GM19240 (cell line): ENCODE measurements at regions not wholly inside any gene's neighbourhood (a gene's known extent, or its start where the extent isn't known, plus 50 kb on each side); places are given as distances from the start of the nearest gene placed in this dataset.
"Not testable (repeated sequence)": the region's sequence is repeated elsewhere in the genome, so short reads cannot be mapped to it uniquely, and the experiment has no call there.

ENCODE experiments used
- DNase-seq: peaks from one replicate; pipeline ENCODE4 v3.0.0; 2011; ENCODE audit warnings: low spot score; ENCODE audit not compliant: insufficient read length

- no peak for DNase-seq
Measured at GRCh38 chr9:84502066-84502465, 161.5 kb upstream of the SLC28A3 start.

- DNase-seq = no peak
Measured at GRCh38 chr9:84504360-84504759, 163.8 kb upstream of the SLC28A3 start.

- DNase-seq = no peak
Measured at GRCh38 chr9:84511651-84512050, 157.9 kb upstream of the NTRK2 start.

- DNase-seq = no peak
Measured at GRCh38 chr9:84512493-84512892, 157.0 kb upstream of the NTRK2 start.

- DNase-seq = no peak
Measured at GRCh38 chr9:84513473-84513872, 156.1 kb upstream of the NTRK2 start.

- DNase-seq = no peak
Measured at GRCh38 chr9:84513979-84514378, 155.6 kb upstream of the NTRK2 start.

GRCh38 chr9:84514421-84514820 is 155.1 kb upstream of the NTRK2 start:
- DNase-seq = no peak

GRCh38 chr9:84517026-84517425 is 152.5 kb upstream of the NTRK2 start:
- DNase-seq = no peak

GRCh38 chr9:84519413-84519812 is 150.1 kb upstream of the NTRK2 start:
- no peak for DNase-seq

- no peak for DNase-seq
Measured at GRCh38 chr9:84521208-84521607, 148.3 kb upstream of the NTRK2 start.

- DNase-seq = not testable (repeated sequence)
Measured at GRCh38 chr9:84526211-84526610, 143.3 kb upstream of the NTRK2 start.

GRCh38 chr9:84527060-84527720 is 142.3 kb upstream of the NTRK2 start:
- DNase-seq = not testable (repeated sequence)

- DNase-seq = not testable (repeated sequence)
Measured at GRCh38 chr9:84535973-84536372, 133.6 kb upstream of the NTRK2 start.

- DNase-seq = no peak
Measured at GRCh38 chr9:84538879-84539278, 130.7 kb upstream of the NTRK2 start.

- no peak for DNase-seq
Measured at GRCh38 chr9:84542554-84542953, 127.0 kb upstream of the NTRK2 start.

- no peak for DNase-seq
Measured at GRCh38 chr9:84554069-84554664, 115.4 kb upstream of the NTRK2 start.

GRCh38 chr9:84556556-84556955 is 113.0 kb upstream of the NTRK2 start:
- no peak for DNase-seq

GRCh38 chr9:84557751-84558150 is 111.8 kb upstream of the NTRK2 start:
- no peak for DNase-seq

GRCh38 chr9:84563691-84564090 is 105.8 kb upstream of the NTRK2 start:
- no peak for DNase-seq

- no peak for DNase-seq
Measured at GRCh38 chr9:84567805-84568204, 101.7 kb upstream of the NTRK2 start.

- DNase-seq = no peak
Measured at GRCh38 chr9:84570482-84571154, 98.9 kb upstream of the NTRK2 start.

GRCh38 chr9:84573083-84573482 is 96.4 kb upstream of the NTRK2 start:
- DNase-seq = no peak

- DNase-seq = no peak
Measured at GRCh38 chr9:84575705-84576104, 93.8 kb upstream of the NTRK2 start.
